H9 (cell line): ENCODE measurements at regions not wholly inside any gene's neighbourhood (a gene's known extent, or its start where the extent isn't known, plus 50 kb on each side); places are given as distances from the start of the nearest gene placed in this dataset.

ENCODE experiments used
- DNase-seq: peaks from one replicate; pipeline ENCODE4 v3.0.0-alpha.2; 2017
- H2AFZ ChIP-seq: one replicate; pipeline ENCODE4 v1.6.1; 2013; ENCODE audit warnings: mild to moderate bottlenecking, low read length, control low read depth, moderate library complexity
- H2AK5ac ChIP-seq: 2 replicates; pipeline ENCODE4 v1.6.1; 2013; ENCODE audit warnings: low read length, control low read depth, mixed read lengths; ENCODE audit not compliant: insufficient read length
- H2BK120ac ChIP-seq: one replicate; pipeline ENCODE4 v1.6.1; 2013; ENCODE audit warnings: low read depth, mild to moderate bottlenecking, low read length, control low read depth, inconsistent platforms; ENCODE audit not compliant: poor library complexity, severe bottlenecking
- H2BK12ac ChIP-seq: 2 replicates; pipeline ENCODE4 v1.6.1; 2013; ENCODE audit warnings: low read length, control low read depth, mixed read lengths, low read depth; ENCODE audit not compliant: insufficient read length
- H2BK15ac ChIP-seq: 2 replicates; pipeline ENCODE4 v1.6.1; 2013; ENCODE audit warnings: low read depth, low read length, control low read depth
- H2BK20ac ChIP-seq: one replicate; pipeline ENCODE4 v1.6.1; 2013; ENCODE audit warnings: low read depth, mild to moderate bottlenecking, low read length, control low read depth, inconsistent platforms; ENCODE audit not compliant: poor library complexity, severe bottlenecking
- H2BK5ac ChIP-seq: 2 replicates; pipeline ENCODE4 v1.6.1; 2013; ENCODE audit warnings: low read length, control low read depth, mixed read lengths; ENCODE audit not compliant: insufficient read length
- H3K14ac ChIP-seq: 2 replicates; pipeline ENCODE4 v1.6.1; 2013; ENCODE audit warnings: low read length, control low read depth; ENCODE audit not compliant: insufficient read depth
- H3K18ac ChIP-seq: 2 replicates; pipeline ENCODE4 v1.6.1; 2013; ENCODE audit warnings: low read depth, mild to moderate bottlenecking, mixed read lengths, low read length, control low read depth; ENCODE audit not compliant: insufficient read length
- H3K23ac ChIP-seq: 2 replicates; pipeline ENCODE4 v1.6.1; 2013; ENCODE audit warnings: low read length, control low read depth, mixed read lengths, low read depth; ENCODE audit not compliant: insufficient read length
- H3K23me2 ChIP-seq: 2 replicates; pipeline ENCODE4 v1.6.1; 2013; ENCODE audit warnings: low read depth, mild to moderate bottlenecking, mixed read lengths, low read length, control low read depth; ENCODE audit not compliant: insufficient read length, poor library complexity, severe bottlenecking
- H3K27ac ChIP-seq: 2 replicates; pipeline ENCODE4 v1.5.1; 2013; ENCODE audit warnings: low read length, control low read depth, mixed read lengths, low read depth; ENCODE audit not compliant: insufficient read length
- H3K27me3 ChIP-seq: 2 replicates; pipeline ENCODE4 v1.6.1; 2013; ENCODE audit warnings: low read length, control low read depth, inconsistent platforms; ENCODE audit not compliant: insufficient read depth
- H3K4ac ChIP-seq: 2 replicates; pipeline ENCODE4 v1.6.1; 2013; ENCODE audit warnings: low read depth, mild to moderate bottlenecking, control low read depth, inconsistent platforms, low read length, moderate library complexity
- H3K4me1 ChIP-seq: 2 replicates; pipeline ENCODE4 v1.6.1; 2013; ENCODE audit warnings: low read length, control low read depth, inconsistent platforms; ENCODE audit not compliant: insufficient read depth
- H3K4me2 ChIP-seq: 2 replicates; pipeline ENCODE4 v1.6.1; 2013; ENCODE audit warnings: low read length, control low read depth, mixed read lengths; ENCODE audit not compliant: insufficient read length, insufficient read depth
- H3K56ac ChIP-seq: 2 replicates; pipeline ENCODE4 v1.6.1; 2013; ENCODE audit warnings: low read depth, mild to moderate bottlenecking, mixed read lengths, low read length, control low read depth; ENCODE audit not compliant: insufficient read length
- H3K79me1 ChIP-seq: 2 replicates; pipeline ENCODE4 v1.6.1; 2013; ENCODE audit warnings: low read depth, mild to moderate bottlenecking, moderate library complexity, low read length, control low read depth, inconsistent platforms; ENCODE audit not compliant: insufficient read depth, poor library complexity, severe bottlenecking
- H3K79me2 ChIP-seq: 2 replicates; pipeline ENCODE4 v1.6.1; 2013; ENCODE audit warnings: low read length, control low read depth, inconsistent platforms; ENCODE audit not compliant: insufficient read depth
- H3K9ac ChIP-seq: 2 replicates; pipeline ENCODE4 v1.6.1; 2013; ENCODE audit warnings: low read length, control low read depth, mixed read lengths; ENCODE audit not compliant: insufficient read length; ENCODE audit errors: extremely low read depth
- H3K9me3 ChIP-seq: one replicate; pipeline ENCODE4 v1.6.1; 2013; ENCODE audit warnings: low read depth, low read length, inconsistent platforms; ENCODE audit not compliant: control insufficient read depth
- H3T11ph ChIP-seq: one replicate; pipeline ENCODE4 v1.6.1; 2013; ENCODE audit warnings: mild to moderate bottlenecking, low read length, control low read depth, inconsistent platforms
- H4K20me1 ChIP-seq: one replicate; pipeline ENCODE4 v1.6.1; 2013; ENCODE audit not compliant: control insufficient read depth, insufficient read length, insufficient read depth
- H4K5ac ChIP-seq: 2 replicates; pipeline ENCODE4 v1.6.1; 2013; ENCODE audit warnings: low read depth, mild to moderate bottlenecking, mixed read lengths, low read length, control low read depth; ENCODE audit not compliant: insufficient read length
- H4K8ac ChIP-seq: replicated peaks from 2 replicates; pipeline ENCODE4 v1.6.1; 2013; ENCODE audit warnings: low read length, control low read depth, mixed read lengths, low read depth; ENCODE audit not compliant: insufficient read length
- H4K91ac ChIP-seq: 2 replicates; pipeline ENCODE4 v1.6.1; 2013; ENCODE audit warnings: low read depth, mild to moderate bottlenecking, moderate library complexity, mixed read lengths, low read length, control low read depth; ENCODE audit not compliant: insufficient read length
- H3K27ac Mint-ChIP-seq, 3 experiments: 2 replicates in 2 of 3; 3 replicates in 1 of 3; pipeline ENCODE4 v1.8.0; 2020 to 2021; ENCODE audit warnings: mixed read lengths in 3 of 3, mild to moderate bottlenecking in 1 of 3, moderate library complexity in 1 of 3
- H3K27me3 Mint-ChIP-seq: 2 replicates; pipeline ENCODE4 v1.8.0; 2021; ENCODE audit warnings: low read depth, mild to moderate bottlenecking, moderate library complexity, mixed read lengths
- H3K36me3 Mint-ChIP-seq, 3 experiments: 2 replicates in 2 of 3; 3 replicates in 1 of 3; pipeline ENCODE4 v1.8.0; 2020 to 2021; ENCODE audit warnings: low read depth in 3 of 3, mixed read lengths in 3 of 3; ENCODE audit not compliant: insufficient read depth in 1 of 3
- H3K4me1 Mint-ChIP-seq, 2 experiments: 2 replicates each; pipeline ENCODE4 v1.8.0; 2020; ENCODE audit warnings: mixed read lengths in 2 of 2
- H3K4me3 Mint-ChIP-seq, 2 experiments: 2 replicates in 1 of 2; 3 replicates in 1 of 2; pipeline ENCODE4 v1.8.0; 2020 to 2021; ENCODE audit warnings: mild to moderate bottlenecking in 2 of 2, mixed read lengths in 2 of 2, moderate library complexity in 1 of 2
- H3K9me3 Mint-ChIP-seq, 2 experiments: 2 replicates in 1 of 2; 3 replicates in 1 of 2; pipeline ENCODE4 v1.8.0; 2020; ENCODE audit warnings: mild to moderate bottlenecking in 2 of 2, mixed read lengths in 2 of 2, moderate library complexity in 1 of 2
- CTCF ChIP-seq: fragments of 200-600 bp; sonication (generic); conservative IDR thresholded peaks from 3 replicates; pipeline ENCODE4 v1.8.0; 2021; ENCODE audit warnings: antibody characterized with exemption, mild to moderate bottlenecking
- WGBS: extraction: QIAGEN DNeasy Blood & Tissue Kit; methylation state at CpG from one replicate; pipeline ENCODE4 v1.1.7; 2013; ENCODE audit warnings: missing lambda C conversion rate, low lambda C conversion rate, mixed read lengths; ENCODE audit not compliant: insufficient read length; ENCODE audit errors: extremely low coverage; 5-methylcytosine and 5-hydroxymethylcytosine counted together

GRCh38 chr9:20271096-20271495 is 351.2 kb downstream of the MLLT3 start:
- Histone ChIP-seq H3K4ac (no peak overlapping the region), H4K20me1 (no peaks in the 10 kb centered on the region), H3K27me3 (no peaks in the 10 kb centered on the region), H3K79me1 (no peaks in the 10 kb centered on the region), H3K9me3 (peaks cover 6% of the 10 kb centered on the region), H2AFZ (no peak overlapping the region), H2BK120ac (no peak overlapping the region), H3K23me2 (no peaks in the 10 kb centered on the region), H3K56ac (no peak overlapping the region), H3K79me2 (no peaks in the 10 kb centered on the region), H3T11ph (no peak overlapping the region), H3K4me2 (no peak overlapping the region), H3K14ac (no peak overlapping the region), H3K9ac (no peak overlapping the region), H2AK5ac (no peak overlapping the region), H2BK12ac (no peak overlapping the region), H2BK20ac (no peak overlapping the region), H3K23ac (no peak overlapping the region), H4K5ac (no peak overlapping the region), H3K4me1 (no peaks in the 10 kb centered on the region), H4K91ac (no peak overlapping the region), H2BK5ac (no peak overlapping the region), H3K27ac (no peak overlapping the region), H4K8ac (no peak overlapping the region), H3K18ac (no peak overlapping the region), H2BK15ac (no peak overlapping the region)
- Mint-ChIP-seq H3K27ac (peak overlapping the region in 1 of 3 experiments; percentile 3; a peak in 1 of 7 replicates), H3K9me3 (peaks cover 25 to 28% of the 10 kb centered on the region in 2 experiments), H3K4me3 (no peak overlapping the region), H3K4me1 (peaks cover 8 to 20% of the 10 kb centered on the region in 2 experiments), H3K36me3 (peaks cover 21 to 39% (median 34%) of the 10 kb centered on the region in 3 experiments), H3K27me3 (peaks cover 2% of the 10 kb centered on the region)
- DNase-seq, result no peak
- TF ChIP-seq CTCF, result no peak
- WGBS, result no CpG with 5 or more reads among the region's 1 CpG
